HCT116 (cell line): ENCODE measurements at regions not wholly inside any gene's neighbourhood (a gene's known extent, or its start where the extent isn't known, plus 50 kb on each side); places are given as distances from the start of the nearest gene placed in this dataset.

Source experiments
- ATAC-seq: fragments of 200-7000 bp; cut with Tn5 transposase; 2 replicates; pipeline ENCODE4 v1.9.1; 2020; ENCODE audit warnings: mild to moderate bottlenecking, moderate library complexity
- BruUV-seq: library from RNA; stranded (reverse); fragments of 400-500 nt; replicated peaks from 2 replicates; lab custom pipeline; 2021; lab: Mats Ljungman, UMichigan
- CTCF ChIA-PET: fragments of 300-600 bp; sonication (Branson Sonifier 250); formaldehyde crosslinking; loops from one replicate; lab custom pipeline; 2021; ENCODE audit warnings: antibody characterized with exemption; lab: Charles Lee
- POLR2A ChIA-PET: fragments of 300-600, 350-600 bp; sonication (Branson Sonifier 250); formaldehyde crosslinking; loops from one replicate; lab custom pipeline; 2021; ENCODE audit warnings: antibody characterized with exemption; lab: Charles Lee
- RAD21 ChIA-PET, 2 experiments: fragments of 300-600 bp; sonication (Branson Sonifier 250); formaldehyde crosslinking; loops; one replicate each; lab custom pipeline; 2023; ENCODE audit warnings: low total read pairs in 2 of 2; ENCODE audit not compliant: uncharacterized antibody in 2 of 2, unreplicated experiment in 2 of 2, low non-redundant PET in 1 of 2; lab: Charles Lee
- DNase-seq: peaks from one replicate; pipeline ENCODE4 v3.0.0-alpha.2; 2010; ENCODE audit warnings: low read depth, low spot score
- H2AFZ ChIP-seq: fragments of 200-600 bp; shearing (Covaris generic), sonication (generic); 2 replicates; pipeline ENCODE4 v1.6.1; 2017; ENCODE audit warnings: low read depth, mixed run types, mixed read lengths, antibody characterized with exemption, low read length; ENCODE audit not compliant: poor library complexity, severe bottlenecking
- H3K27ac ChIP-seq: 2 replicates; pipeline ENCODE4 v1.5.1; 2012; ENCODE audit warnings: low read depth, low read length
- H3K27me3 ChIP-seq: fragments of 200-600 bp; sonication (generic); 2 replicates; pipeline ENCODE4 v1.6.1; 2016; ENCODE audit warnings: mixed run types, low read length, mixed read lengths; ENCODE audit not compliant: insufficient read depth
- H3K36me3 ChIP-seq, 2 experiments: fragments of 200-500 bp in 1 of 2; fragments of 200-600 bp in 1 of 2; sonication (Bioruptor generic) in 1 of 2; sonication (generic) in 1 of 2; 2 replicates each; pipeline versions ENCODE4 v1.5.1 to v1.6.1; 2014 to 2016; ENCODE audit warnings: low read length in 2 of 2, inconsistent platforms in 1 of 2, mixed read lengths in 1 of 2, mixed run types in 1 of 2; ENCODE audit not compliant: insufficient read depth in 2 of 2, control insufficient read depth in 1 of 2
- H3K4me1 ChIP-seq, 2 experiments: fragments of 200-600 bp in 1 of 2; sonication (generic) in 1 of 2; 2 replicates each; pipeline versions ENCODE4 v1.5.1 to v1.6.1; 2012 to 2017; ENCODE audit warnings: low read length in 2 of 2, inconsistent platforms in 1 of 2, mild to moderate bottlenecking in 1 of 2, mixed read lengths in 1 of 2, mixed run types in 1 of 2, moderate library complexity in 1 of 2; ENCODE audit not compliant: insufficient read depth in 2 of 2, control insufficient read depth in 1 of 2
- H3K4me2 ChIP-seq: fragments of 200-600 bp; sonication (generic); 2 replicates; pipeline ENCODE4 v1.6.1; 2017; ENCODE audit warnings: mixed run types, low read length, mixed read lengths
- H3K4me3 ChIP-seq, 2 experiments: fragments of 200-600 bp in 1 of 2; sonication (generic) in 1 of 2; replicated peaks in 1 of 2; 2 replicates each; pipeline ENCODE4 v1.5.1; 2011 to 2016; ENCODE audit warnings: low read length in 2 of 2, control low read depth in 1 of 2, low read depth in 1 of 2, mild to moderate bottlenecking in 1 of 2, mixed read lengths in 1 of 2, mixed run types in 1 of 2
- H3K79me2 ChIP-seq: fragments of 200-600 bp; sonication (generic); 2 replicates; pipeline ENCODE4 v1.6.1; 2017; ENCODE audit warnings: mild to moderate bottlenecking, mixed run types, low read length, moderate library complexity, mixed read lengths; ENCODE audit not compliant: insufficient read depth
- H3K9ac ChIP-seq: fragments of 200-600 bp; sonication (generic); 2 replicates; pipeline ENCODE4 v1.6.1; 2016; ENCODE audit warnings: low read length, mixed read lengths
- H3K9me2 ChIP-seq: fragments of 200-600 bp; sonication (generic), shearing (Covaris generic); 2 replicates; pipeline ENCODE4 v1.6.1; 2017; ENCODE audit warnings: mixed run types, mild to moderate bottlenecking, moderate library complexity; ENCODE audit not compliant: insufficient read depth
- H3K9me3 ChIP-seq, 2 experiments: fragments of 200-500 bp in 1 of 2; fragments of 200-600 bp in 1 of 2; sonication (Bioruptor generic) in 1 of 2; sonication (generic) in 1 of 2; 2 replicates each; pipeline ENCODE4 v1.6.1; 2014 to 2017; ENCODE audit warnings: low read length in 2 of 2, mixed read lengths in 2 of 2, inconsistent platforms in 1 of 2, low read depth in 1 of 2, mild to moderate bottlenecking in 1 of 2, mixed run types in 1 of 2, moderate library complexity in 1 of 2; ENCODE audit not compliant: control insufficient read depth in 1 of 2, insufficient read depth in 1 of 2
- H4K20me1 ChIP-seq: fragments of 200-600 bp; sonication (generic), shearing (Covaris generic); 2 replicates; pipeline ENCODE4 v1.6.1; 2017; ENCODE audit warnings: mixed run types, mild to moderate bottlenecking, moderate library complexity; ENCODE audit not compliant: insufficient read depth
- CBX3 ChIP-seq: IDR thresholded peaks from 2 replicates; pipeline ENCODE4 v1.6.1; 2012; ENCODE audit warnings: low read depth
- EGR1 ChIP-seq: IDR thresholded peaks from 2 replicates; pipeline ENCODE4 v1.6.1; 2012; ENCODE audit warnings: low read depth
- ELF1 ChIP-seq: IDR thresholded peaks from 2 replicates; pipeline ENCODE4 v1.6.1; 2012; ENCODE audit warnings: low read depth, borderline replicate concordance
- EZH2 ChIP-seq: fragments of 200-600 bp; sonication (generic); IDR thresholded peaks from 2 replicates; pipeline ENCODE4 v1.6.1; 2017; ENCODE audit warnings: antibody characterized with exemption, mixed run types
- EZH2phosphoT487 ChIP-seq: fragments of 200-600 bp; IDR thresholded peaks from 2 replicates; pipeline ENCODE4 v1.6.1; 2018; ENCODE audit warnings: antibody characterized with exemption, borderline replicate concordance
- FOSL1 ChIP-seq: IDR thresholded peaks from 2 replicates; pipeline ENCODE4 v1.6.1; 2012; ENCODE audit warnings: low read depth
- JUND ChIP-seq: IDR thresholded peaks from 2 replicates; pipeline ENCODE4 v1.6.1; 2012
- MAX ChIP-seq: IDR thresholded peaks from 2 replicates; pipeline ENCODE4 v1.6.1; 2012
- POLR2A ChIP-seq: IDR thresholded peaks from 2 replicates; pipeline ENCODE4 v1.7.0; 2011; ENCODE audit warnings: borderline replicate concordance; ENCODE audit not compliant: insufficient read depth, insufficient read length; ENCODE audit errors: extremely low read depth
- POLR2AphosphoS5 ChIP-seq: IDR thresholded peaks from 2 replicates; pipeline ENCODE4 v1.6.1; 2011; ENCODE audit warnings: mild to moderate bottlenecking, low read depth, low read length, moderate library complexity
- SIN3A ChIP-seq: IDR thresholded peaks from 2 replicates; pipeline ENCODE4 v1.6.1; 2012; ENCODE audit warnings: low read depth
- SP1 ChIP-seq: IDR thresholded peaks from 2 replicates; pipeline ENCODE4 v1.6.1; 2012; ENCODE audit warnings: low read depth
- SRF ChIP-seq: IDR thresholded peaks from 2 replicates; pipeline ENCODE4 v1.6.1; 2012; ENCODE audit warnings: low read depth
- TCF7L2 ChIP-seq: IDR thresholded peaks from 2 replicates; pipeline ENCODE4 v1.7.0; 2011; ENCODE audit warnings: borderline replicate concordance, inconsistent platforms; ENCODE audit not compliant: insufficient read depth, insufficient read length; ENCODE audit errors: extremely low read depth
- YY1 ChIP-seq: IDR thresholded peaks from 2 replicates; pipeline ENCODE4 v1.6.1; 2011; ENCODE audit warnings: low read length, low read depth, moderate library complexity, mild to moderate bottlenecking; ENCODE audit not compliant: insufficient replicate concordance; ENCODE audit errors: extremely low read depth
- ZBTB33 ChIP-seq: IDR thresholded peaks from 2 replicates; pipeline ENCODE4 v1.6.1; 2011; ENCODE audit warnings: mild to moderate bottlenecking, low read length, moderate library complexity; ENCODE audit not compliant: insufficient replicate concordance; ENCODE audit errors: extremely low read depth
- ZFX ChIP-seq: fragments of 450-650 bp; IDR thresholded peaks from 2 replicates; pipeline ENCODE4 v1.6.1; 2017
- ZNF274 ChIP-seq: fragments of 200-500 bp; sonication (Bioruptor generic); IDR thresholded peaks from 2 replicates; pipeline ENCODE4 v1.6.1; 2014; ENCODE audit warnings: mild to moderate bottlenecking, low read depth, low read length, inconsistent platforms
- intact Hi-C: fragments of 100-400 bp; cut with micrococcal nuclease; formaldehyde crosslinking; loops from 2 replicates; pipeline ENCODE4 v1.10.0; 2022
- TF ChIP-seq, protein P1 (sequence below), 3 experiments: fragments of 200-600 bp in 1 of 3; sonication (generic) in 1 of 3; IDR thresholded peaks in 2 of 3; conservative IDR thresholded peaks in 1 of 3; 2 replicates each; pipeline ENCODE4 v1.5.1; 2012 to 2017; ENCODE audit warnings: low read depth in 2 of 3, low read length in 2 of 3, antibody characterized with exemption in 1 of 3, borderline replicate concordance in 1 of 3, control low read depth in 1 of 3, mild to moderate bottlenecking in 1 of 3, mixed read lengths in 1 of 3, mixed run types in 1 of 3, moderate library complexity in 1 of 3; ENCODE audit not compliant: insufficient read depth in 1 of 3
- TF ChIP-seq, protein P2 (sequence below): IDR thresholded peaks from 2 replicates; pipeline ENCODE4 v1.6.1; 2012

- Histone ChIP-seq H3K79me2 (no peaks in the 10 kb centered on the region), H3K9ac (no peak overlapping the region), H3K9me2 (no peaks in the 10 kb centered on the region), H3K36me3 (no peaks in the 10 kb centered on the region), H3K27me3 (no peaks in the 10 kb centered on the region; the same call in 1 of the 2 replicates), H3K4me2 (no peak overlapping the region), H2AFZ (no peak overlapping the region), H3K27ac (no peak overlapping the region), H3K4me3 (no peak overlapping the region), H3K4me1 (peaks cover 11 to 28% of the 10 kb centered on the region in 2 experiments; a peak in 3 of 4 replicates), H4K20me1 (no peaks in the 10 kb centered on the region), H3K9me3 (no peaks in the 10 kb centered on the region)
- RAD21 ChIA-PET, result no interaction called here
- intact Hi-C loops, result no loop called here
- TF ChIP-seq POLR2AphosphoS5 (no peak), ZBTB33 (no peak), SP1 (no peak), ELF1 (no peak), JUND (no peak), EZH2 (no peak), MAX (no peak), EZH2phosphoT487 (no peak), FOSL1 (no peak), ZNF274 (no peak), YY1 (no peak), SRF (no peak), CBX3 (no peak), TCF7L2 (no peak), POLR2A (no peak), SIN3A (no peak), EGR1 (no peak), ZFX (no peak)
- TF ChIP-seq, protein P1, sequence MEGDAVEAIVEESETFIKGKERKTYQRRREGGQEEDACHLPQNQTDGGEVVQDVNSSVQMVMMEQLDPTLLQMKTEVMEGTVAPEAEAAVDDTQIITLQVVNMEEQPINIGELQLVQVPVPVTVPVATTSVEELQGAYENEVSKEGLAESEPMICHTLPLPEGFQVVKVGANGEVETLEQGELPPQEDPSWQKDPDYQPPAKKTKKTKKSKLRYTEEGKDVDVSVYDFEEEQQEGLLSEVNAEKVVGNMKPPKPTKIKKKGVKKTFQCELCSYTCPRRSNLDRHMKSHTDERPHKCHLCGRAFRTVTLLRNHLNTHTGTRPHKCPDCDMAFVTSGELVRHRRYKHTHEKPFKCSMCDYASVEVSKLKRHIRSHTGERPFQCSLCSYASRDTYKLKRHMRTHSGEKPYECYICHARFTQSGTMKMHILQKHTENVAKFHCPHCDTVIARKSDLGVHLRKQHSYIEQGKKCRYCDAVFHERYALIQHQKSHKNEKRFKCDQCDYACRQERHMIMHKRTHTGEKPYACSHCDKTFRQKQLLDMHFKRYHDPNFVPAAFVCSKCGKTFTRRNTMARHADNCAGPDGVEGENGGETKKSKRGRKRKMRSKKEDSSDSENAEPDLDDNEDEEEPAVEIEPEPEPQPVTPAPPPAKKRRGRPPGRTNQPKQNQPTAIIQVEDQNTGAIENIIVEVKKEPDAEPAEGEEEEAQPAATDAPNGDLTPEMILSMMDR (IDR thresholded peaks at IDR 0.05 in 2 of 3, conservative IDR thresholded peaks at IDR 0.05 in 1 of 3; ENCODE audit: borderline replicate concordance in 1 of 3, insufficient read depth in 1 of 3, low read depth in 2 of 3, low read length in 2 of 3), result no peak
- TF ChIP-seq, protein P2, sequence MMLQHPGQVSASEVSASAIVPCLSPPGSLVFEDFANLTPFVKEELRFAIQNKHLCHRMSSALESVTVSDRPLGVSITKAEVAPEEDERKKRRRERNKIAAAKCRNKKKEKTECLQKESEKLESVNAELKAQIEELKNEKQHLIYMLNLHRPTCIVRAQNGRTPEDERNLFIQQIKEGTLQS, result no peak
- no peak for ATAC-seq
- BruUV-seq, result no TSS peak
- DNase-seq, result no peak
- CTCF ChIA-PET, result no interaction called here
- POLR2A ChIA-PET, result no interaction called here
Measured at GRCh38 chr6:44676826-44677433, 289.4 kb downstream of the CDC5L start.
